ENCODE measurements at regions not wholly inside any gene's neighbourhood (a gene's known extent, or its start where the extent isn't known, plus 50 kb on each side); places are given as distances from the start of the nearest gene placed in this dataset.

- no peak for TF ChIP-seq EZH2phosphoT487 (IDR thresholded peaks at IDR 0.05; ENCODE audit: low read length)
- no peak for TF ChIP-seq CTCF (IDR thresholded peaks at IDR 0.05; ENCODE audit: low read length)
- TF ChIP-seq EZH2 (optimal IDR thresholded peaks at IDR 0.05; ENCODE audit: low read depth, low read length), result no peak
These were observed 975.9 kb downstream of the FLRT2 start for GRCh38 chr14:86505808-86506207.
